ENCODE measurements at regions not wholly inside any gene's neighbourhood (a gene's known extent, or its start where the extent isn't known, plus 50 kb on each side); places are given as distances from the start of the nearest gene placed in this dataset.

DNA sequence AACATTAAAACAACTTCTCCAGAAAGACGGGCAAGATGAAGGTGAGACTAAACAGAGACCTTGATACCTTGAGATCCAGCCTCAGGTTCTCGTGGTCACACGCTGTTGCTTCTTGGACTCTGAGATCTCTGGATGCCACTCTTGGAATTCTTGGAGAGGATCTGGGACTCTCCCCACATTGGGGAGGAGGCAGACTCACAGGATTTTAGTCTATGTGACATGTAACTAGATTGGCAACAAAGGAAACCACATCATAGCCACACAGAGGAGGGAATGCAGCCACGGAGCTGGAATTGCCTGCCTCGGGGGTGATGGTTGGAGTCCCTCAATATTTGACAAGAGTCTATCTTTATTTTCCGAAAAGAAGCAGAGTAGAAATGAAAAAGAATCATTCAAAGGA is 78.8 kb upstream of the IGFBP5 start:
- TF ChIP-seq POLR2A (IDR thresholded peaks at IDR 0.05; ENCODE audit: low read length) (no peak), RAD21 (conservative IDR thresholded peaks at IDR 0.05 in 1 of 2, IDR thresholded peaks at IDR 0.05 in 1 of 2) (no peak), EP300 (IDR thresholded peaks at IDR 0.05) (no peak), ZSCAN20 (CRISPR knock-in tag; IDR thresholded peaks at IDR 0.05) (no peak), BHLHE40 (IDR thresholded peaks at IDR 0.05; ENCODE audit: low read depth, low read length) (no peak), CBX8 (IDR thresholded peaks at IDR 0.05) (no peak)
- TF ChIP-seq, protein P1, sequence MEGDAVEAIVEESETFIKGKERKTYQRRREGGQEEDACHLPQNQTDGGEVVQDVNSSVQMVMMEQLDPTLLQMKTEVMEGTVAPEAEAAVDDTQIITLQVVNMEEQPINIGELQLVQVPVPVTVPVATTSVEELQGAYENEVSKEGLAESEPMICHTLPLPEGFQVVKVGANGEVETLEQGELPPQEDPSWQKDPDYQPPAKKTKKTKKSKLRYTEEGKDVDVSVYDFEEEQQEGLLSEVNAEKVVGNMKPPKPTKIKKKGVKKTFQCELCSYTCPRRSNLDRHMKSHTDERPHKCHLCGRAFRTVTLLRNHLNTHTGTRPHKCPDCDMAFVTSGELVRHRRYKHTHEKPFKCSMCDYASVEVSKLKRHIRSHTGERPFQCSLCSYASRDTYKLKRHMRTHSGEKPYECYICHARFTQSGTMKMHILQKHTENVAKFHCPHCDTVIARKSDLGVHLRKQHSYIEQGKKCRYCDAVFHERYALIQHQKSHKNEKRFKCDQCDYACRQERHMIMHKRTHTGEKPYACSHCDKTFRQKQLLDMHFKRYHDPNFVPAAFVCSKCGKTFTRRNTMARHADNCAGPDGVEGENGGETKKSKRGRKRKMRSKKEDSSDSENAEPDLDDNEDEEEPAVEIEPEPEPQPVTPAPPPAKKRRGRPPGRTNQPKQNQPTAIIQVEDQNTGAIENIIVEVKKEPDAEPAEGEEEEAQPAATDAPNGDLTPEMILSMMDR (IDR thresholded peaks at IDR 0.05) = no peak
